ENCODE measurements at regions not wholly inside any gene's neighbourhood (a gene's known extent, or its start where the extent isn't known, plus 50 kb on each side); places are given as distances from the start of the nearest gene placed in this dataset.
"Not testable (repeated sequence)": the region's sequence is repeated elsewhere in the genome, so short reads cannot be mapped to it uniquely, and the experiment has no call there.

GRCh38 chr1:76730027-76730426, 137.3 kb upstream of the ST6GALNAC5 start:
- Histone ChIP-seq H3K27me3 (ENCODE audit: insufficient read depth) (no peaks in the 10 kb centered on the region), H3K27ac (ENCODE audit: low read depth) (no peak overlapping the region), H2AFZ (no peak overlapping the region), H3F3A (replicated peaks; ENCODE audit: low read depth) (no peaks in the 10 kb centered on the region), H3K9me2 (ENCODE audit: insufficient read depth) (peaks cover 14% of the 10 kb centered on the region; the same call in 1 of the 2 replicates), H3K4me1 (ENCODE audit: insufficient read depth) (peaks cover 5% of the 10 kb centered on the region; the same call in 1 of the 2 replicates), H4K20me1 (replicated peaks; ENCODE audit: insufficient read depth) (no peaks in the 10 kb centered on the region), H3K4me3 (no peak overlapping the region), H3K4me2 (no peak overlapping the region), H3K36me3 (ENCODE audit: insufficient read depth) (no peaks in the 10 kb centered on the region), H3K79me2 (replicated peaks; ENCODE audit: insufficient read depth) (no peaks in the 10 kb centered on the region)
- Mint-ChIP-seq H3K9me3 (no peaks in the 10 kb centered on the region; the same call in 2 of the 3 replicates), H3K27ac (no peak overlapping the region), H3K36me3 (ENCODE audit: low read depth) (no peaks in the 10 kb centered on the region), H3K4me3 (no peak overlapping the region), H3K4me1 (peaks cover 11% of the 10 kb centered on the region; the same call in 2 of the 3 replicates), H3K27me3 (ENCODE audit: insufficient read depth, low read depth, poor library complexity) (no peaks in the 10 kb centered on the region)
- no peak for ATAC-seq
- no peak for DNase-seq (ENCODE audit: low spot score)
- TF ChIP-seq, protein P1, sequence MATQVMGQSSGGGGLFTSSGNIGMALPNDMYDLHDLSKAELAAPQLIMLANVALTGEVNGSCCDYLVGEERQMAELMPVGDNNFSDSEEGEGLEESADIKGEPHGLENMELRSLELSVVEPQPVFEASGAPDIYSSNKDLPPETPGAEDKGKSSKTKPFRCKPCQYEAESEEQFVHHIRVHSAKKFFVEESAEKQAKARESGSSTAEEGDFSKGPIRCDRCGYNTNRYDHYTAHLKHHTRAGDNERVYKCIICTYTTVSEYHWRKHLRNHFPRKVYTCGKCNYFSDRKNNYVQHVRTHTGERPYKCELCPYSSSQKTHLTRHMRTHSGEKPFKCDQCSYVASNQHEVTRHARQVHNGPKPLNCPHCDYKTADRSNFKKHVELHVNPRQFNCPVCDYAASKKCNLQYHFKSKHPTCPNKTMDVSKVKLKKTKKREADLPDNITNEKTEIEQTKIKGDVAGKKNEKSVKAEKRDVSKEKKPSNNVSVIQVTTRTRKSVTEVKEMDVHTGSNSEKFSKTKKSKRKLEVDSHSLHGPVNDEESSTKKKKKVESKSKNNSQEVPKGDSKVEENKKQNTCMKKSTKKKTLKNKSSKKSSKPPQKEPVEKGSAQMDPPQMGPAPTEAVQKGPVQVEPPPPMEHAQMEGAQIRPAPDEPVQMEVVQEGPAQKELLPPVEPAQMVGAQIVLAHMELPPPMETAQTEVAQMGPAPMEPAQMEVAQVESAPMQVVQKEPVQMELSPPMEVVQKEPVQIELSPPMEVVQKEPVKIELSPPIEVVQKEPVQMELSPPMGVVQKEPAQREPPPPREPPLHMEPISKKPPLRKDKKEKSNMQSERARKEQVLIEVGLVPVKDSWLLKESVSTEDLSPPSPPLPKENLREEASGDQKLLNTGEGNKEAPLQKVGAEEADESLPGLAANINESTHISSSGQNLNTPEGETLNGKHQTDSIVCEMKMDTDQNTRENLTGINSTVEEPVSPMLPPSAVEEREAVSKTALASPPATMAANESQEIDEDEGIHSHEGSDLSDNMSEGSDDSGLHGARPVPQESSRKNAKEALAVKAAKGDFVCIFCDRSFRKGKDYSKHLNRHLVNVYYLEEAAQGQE (IDR thresholded peaks at IDR 0.05; ENCODE audit: unreplicated experiment) = no peak
- TF ChIP-seq CREB1 (CRISPR knock-in tag; IDR thresholded peaks at IDR 0.05; ENCODE audit: low read depth) = no peak

- H3K36me3 Mint-ChIP-seq (ENCODE audit: low read depth) = not testable (repeated sequence)
Measured at GRCh38 chr1:76738355-76738754, 128.9 kb upstream of the ST6GALNAC5 start.

GRCh38 chr1:76740956-76741355, 126.3 kb upstream of the ST6GALNAC5 start:
- H3K27ac Mint-ChIP-seq; H2AFZ ChIP-seq; H3K4me3 Mint-ChIP-seq; H3K9me2 ChIP-seq (ENCODE audit: insufficient read depth); H3K4me3 ChIP-seq; H4K20me1 ChIP-seq (replicated peaks; ENCODE audit: insufficient read depth); H3K27me3 Mint-ChIP-seq (ENCODE audit: insufficient read depth, low read depth, poor library complexity); H3K79me2 ChIP-seq (replicated peaks; ENCODE audit: insufficient read depth); H3K4me2 ChIP-seq; H3K36me3 ChIP-seq (ENCODE audit: insufficient read depth); H3K4me1 ChIP-seq (ENCODE audit: insufficient read depth); H3K4me1 Mint-ChIP-seq; H3K27ac ChIP-seq (ENCODE audit: low read depth); ATAC-seq; DNase-seq (ENCODE audit: low spot score); H3K27me3 ChIP-seq (ENCODE audit: insufficient read depth); H3F3A ChIP-seq (replicated peaks; ENCODE audit: low read depth); H3K9me3 Mint-ChIP-seq; H3K36me3 Mint-ChIP-seq (ENCODE audit: low read depth): not testable (repeated sequence)
- TF ChIP-seq, protein P2, sequence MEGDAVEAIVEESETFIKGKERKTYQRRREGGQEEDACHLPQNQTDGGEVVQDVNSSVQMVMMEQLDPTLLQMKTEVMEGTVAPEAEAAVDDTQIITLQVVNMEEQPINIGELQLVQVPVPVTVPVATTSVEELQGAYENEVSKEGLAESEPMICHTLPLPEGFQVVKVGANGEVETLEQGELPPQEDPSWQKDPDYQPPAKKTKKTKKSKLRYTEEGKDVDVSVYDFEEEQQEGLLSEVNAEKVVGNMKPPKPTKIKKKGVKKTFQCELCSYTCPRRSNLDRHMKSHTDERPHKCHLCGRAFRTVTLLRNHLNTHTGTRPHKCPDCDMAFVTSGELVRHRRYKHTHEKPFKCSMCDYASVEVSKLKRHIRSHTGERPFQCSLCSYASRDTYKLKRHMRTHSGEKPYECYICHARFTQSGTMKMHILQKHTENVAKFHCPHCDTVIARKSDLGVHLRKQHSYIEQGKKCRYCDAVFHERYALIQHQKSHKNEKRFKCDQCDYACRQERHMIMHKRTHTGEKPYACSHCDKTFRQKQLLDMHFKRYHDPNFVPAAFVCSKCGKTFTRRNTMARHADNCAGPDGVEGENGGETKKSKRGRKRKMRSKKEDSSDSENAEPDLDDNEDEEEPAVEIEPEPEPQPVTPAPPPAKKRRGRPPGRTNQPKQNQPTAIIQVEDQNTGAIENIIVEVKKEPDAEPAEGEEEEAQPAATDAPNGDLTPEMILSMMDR (conservative IDR thresholded peaks at IDR 0.05; ENCODE audit: low read depth in 2 of 2) = peak in 1 of 2 experiments; percentile 34; a peak in 2 of 4 replicates

More at GRCh38 chr1:76738355-76738754, 128.9 kb upstream of the ST6GALNAC5 start:
- H3K9me3 Mint-ChIP-seq; H3K4me3 ChIP-seq; H3K4me3 Mint-ChIP-seq; H3K27me3 ChIP-seq (ENCODE audit: insufficient read depth); H3K27me3 Mint-ChIP-seq (ENCODE audit: insufficient read depth, low read depth, poor library complexity); H3F3A ChIP-seq (replicated peaks; ENCODE audit: low read depth); H3K4me1 ChIP-seq (ENCODE audit: insufficient read depth); DNase-seq (ENCODE audit: low spot score); H3K27ac Mint-ChIP-seq; H3K4me2 ChIP-seq; H3K9me2 ChIP-seq (ENCODE audit: insufficient read depth); H4K20me1 ChIP-seq (replicated peaks; ENCODE audit: insufficient read depth); H3K4me1 Mint-ChIP-seq; H3K36me3 ChIP-seq (ENCODE audit: insufficient read depth); H3K27ac ChIP-seq (ENCODE audit: low read depth); H3K79me2 ChIP-seq (replicated peaks; ENCODE audit: insufficient read depth); H2AFZ ChIP-seq; ATAC-seq: not testable (repeated sequence)
